GM18858 (cell line): ENCODE measurements at regions not wholly inside any gene's neighbourhood (a gene's known extent, or its start where the extent isn't known, plus 50 kb on each side); places are given as distances from the start of the nearest gene placed in this dataset.

Source experiments
- ATAC-seq: cut with Tn5 transposase; IDR thresholded peaks from one replicate; pipeline ENCODE4 v1.9.1; 2021; ENCODE audit not compliant: unreplicated experiment

DNA sequence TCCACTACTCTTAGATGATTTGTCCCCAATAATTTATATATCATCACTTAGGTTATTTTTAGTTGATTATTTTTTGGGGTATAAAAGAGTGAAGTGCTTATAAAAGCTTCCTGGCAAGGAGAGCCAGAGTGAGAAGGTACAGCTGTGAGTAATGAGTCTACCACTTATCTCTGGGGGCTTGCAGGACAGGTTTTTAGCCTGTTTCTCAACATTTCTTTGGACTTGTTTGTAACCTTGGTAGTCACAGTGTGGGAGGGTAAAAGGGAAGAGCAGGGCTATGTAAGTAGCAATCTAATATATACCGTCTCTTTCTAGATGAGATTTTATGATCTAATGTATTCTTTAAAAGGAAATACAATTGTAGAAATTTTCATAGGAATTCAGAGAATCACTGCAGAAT lies 321.3 kb upstream of the GOLIM4 start:
- ATAC-seq, result no peak

DNA sequence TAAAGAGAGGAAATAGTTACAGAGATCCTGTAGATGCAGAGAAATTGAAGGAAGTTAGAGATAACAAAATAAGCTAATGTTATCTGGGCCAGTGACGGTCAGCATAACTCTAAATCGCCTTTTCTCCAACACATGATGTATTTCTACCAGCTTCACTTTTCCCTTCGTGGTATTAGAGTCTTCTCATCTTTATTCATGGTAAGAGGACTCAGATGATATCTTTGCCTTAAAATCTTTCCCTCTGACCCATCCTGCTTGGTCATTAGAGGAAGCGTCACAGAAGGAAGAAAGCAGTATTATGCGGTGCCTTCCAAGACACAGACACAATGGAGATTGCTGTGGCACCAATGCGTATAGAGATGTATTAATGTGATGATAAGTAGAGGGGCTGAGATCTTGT lies 320.7 kb upstream of the GOLIM4 start:
- ATAC-seq, result no peak

DNA sequence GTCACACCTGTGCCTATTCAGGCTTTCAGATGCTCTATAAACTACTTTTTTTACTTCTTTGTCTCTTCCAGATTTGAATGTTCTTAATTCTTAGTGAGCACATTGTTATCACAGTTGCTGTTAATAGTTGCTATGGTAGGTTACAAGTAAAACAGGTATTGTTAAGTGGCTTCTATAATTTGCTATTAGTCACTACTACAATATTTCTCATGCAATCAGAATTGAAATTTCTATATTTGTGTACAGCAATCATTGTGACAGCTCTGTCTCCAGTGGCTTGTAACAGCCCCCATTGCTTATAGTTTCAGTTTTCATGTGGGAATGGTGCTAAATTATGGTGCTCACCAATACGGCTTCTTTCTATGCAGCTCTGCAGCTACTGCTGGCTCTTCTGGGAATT lies 318.4 kb upstream of the GOLIM4 start:
- no peak for ATAC-seq

DNA sequence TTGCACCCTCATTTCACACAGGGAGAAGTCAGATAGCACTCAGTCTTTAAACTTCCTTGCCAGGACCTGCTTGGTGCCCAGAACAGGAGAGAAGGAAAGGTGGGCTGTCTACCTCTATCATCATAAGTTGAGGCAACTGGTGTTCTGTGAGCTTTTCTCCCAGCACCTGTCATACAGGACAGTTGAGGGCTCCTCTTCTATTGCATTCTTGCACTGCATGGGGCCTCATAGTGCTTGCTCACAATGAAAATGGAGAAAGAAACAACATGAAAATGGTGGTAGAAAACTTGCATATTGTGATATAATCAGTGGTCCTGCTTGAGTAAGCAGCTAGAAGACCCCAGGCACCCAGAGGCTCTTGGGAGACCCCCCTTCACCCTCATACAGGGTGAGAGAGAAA lies 311.7 kb upstream of the GOLIM4 start:
- ATAC-seq, result no peak

DNA sequence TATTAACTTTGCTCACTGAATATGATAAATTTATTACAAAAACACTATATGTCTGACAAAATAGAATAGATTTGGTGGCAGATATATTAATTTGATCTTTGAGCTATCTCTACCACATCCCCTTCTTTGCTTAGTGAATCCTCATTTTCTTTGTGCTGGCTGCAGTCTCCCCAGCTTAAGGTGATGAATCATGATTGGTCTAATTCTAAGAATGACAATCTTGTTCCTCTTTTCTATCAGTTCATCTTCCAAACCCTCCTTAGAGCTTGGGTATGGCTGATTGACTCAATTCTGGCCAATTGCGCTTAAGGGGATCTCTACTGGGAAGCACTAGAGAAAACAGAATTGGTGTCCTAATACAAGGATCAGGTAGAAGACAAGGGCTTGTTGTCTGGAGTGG lies 309.6 kb upstream of the GOLIM4 start:
- ATAC-seq, result no peak

DNA sequence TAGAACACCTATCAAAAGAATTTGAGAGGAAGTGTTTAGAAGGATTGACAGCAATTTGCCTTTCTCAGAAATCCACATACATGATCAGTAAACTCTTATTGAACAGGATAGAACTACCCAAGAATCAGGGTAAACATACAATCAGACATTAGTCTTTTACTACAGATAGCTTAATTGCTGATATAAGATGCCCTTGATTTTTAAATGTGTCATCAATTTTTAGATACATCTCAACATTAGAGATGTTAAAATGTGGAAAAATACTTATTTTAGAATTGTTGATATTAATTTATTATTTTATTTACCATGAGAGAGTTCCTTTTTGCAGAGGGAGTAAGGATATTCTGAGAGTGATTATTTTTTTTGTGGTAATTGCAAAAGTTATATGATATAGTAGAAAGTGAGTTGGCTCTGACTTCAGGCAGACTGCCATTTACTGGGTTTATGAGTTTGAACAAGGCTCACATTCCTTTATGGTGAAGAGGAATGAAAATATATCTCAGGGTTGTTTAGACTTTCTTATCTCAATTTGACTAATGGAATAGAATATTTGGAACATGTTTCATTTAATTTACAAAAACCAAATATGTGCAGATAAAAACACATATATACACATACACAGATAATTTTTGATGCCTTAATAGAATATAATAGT lies 302.8 kb upstream of the GOLIM4 start:
- ATAC-seq, result no peak

DNA sequence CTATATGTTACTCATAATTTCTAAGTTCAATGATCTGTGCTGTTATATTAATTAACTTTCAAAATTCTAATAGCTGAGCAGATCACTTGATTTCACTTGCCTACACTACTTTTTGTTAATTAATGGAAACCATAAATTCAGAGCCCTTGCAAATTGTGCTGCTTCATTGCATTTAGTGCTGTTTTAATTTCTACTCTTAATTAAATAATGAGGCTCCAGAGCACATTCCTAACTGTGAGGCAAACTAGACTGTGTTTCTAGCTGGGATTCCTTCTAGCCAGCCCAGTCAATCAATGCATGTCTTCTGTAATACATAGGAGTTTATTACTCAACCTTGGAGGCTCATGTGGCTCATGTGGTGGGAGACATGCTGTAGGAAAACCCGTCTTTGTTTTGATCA lies 301.1 kb upstream of the GOLIM4 start:
- no peak for ATAC-seq

DNA sequence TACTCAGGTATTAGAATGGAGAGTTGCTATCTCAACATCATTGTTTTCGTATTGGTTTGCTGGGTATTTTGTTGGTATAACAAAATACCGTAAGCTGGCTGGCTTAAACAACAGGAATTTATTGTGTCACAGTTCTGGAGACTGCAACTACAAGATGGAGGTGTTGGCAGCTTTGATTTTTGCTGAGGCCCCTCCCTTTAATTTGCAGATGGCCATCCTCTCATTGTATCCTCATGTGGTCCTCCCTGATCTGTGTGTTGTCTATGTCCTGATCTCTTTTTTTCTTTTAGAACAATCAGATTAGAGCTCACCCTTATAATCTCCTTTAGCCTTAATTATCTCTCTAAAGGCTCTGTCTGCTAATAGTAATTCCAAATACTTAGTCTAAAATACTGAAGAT lies 299.8 kb upstream of the GOLIM4 start:
- ATAC-seq, result no peak

DNA sequence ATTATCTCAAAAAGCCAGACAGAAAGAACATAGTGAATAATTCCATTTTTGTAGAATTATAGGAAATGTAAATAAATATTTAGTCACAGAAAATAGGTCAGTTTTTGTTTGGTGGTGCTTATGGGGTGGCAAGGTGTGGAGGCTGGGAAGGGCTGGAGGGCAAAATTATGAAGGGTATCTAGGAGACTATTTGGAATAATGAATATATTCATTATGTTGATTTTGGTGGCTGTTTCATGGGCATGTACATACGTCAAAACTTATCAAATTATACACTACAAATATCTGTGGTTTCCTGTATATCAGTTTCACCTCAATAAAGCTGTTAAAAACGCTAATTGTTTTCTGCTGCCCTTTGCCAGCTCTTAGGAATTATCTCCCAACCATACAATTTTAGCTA lies 298.7 kb upstream of the GOLIM4 start:
- no peak for ATAC-seq

DNA sequence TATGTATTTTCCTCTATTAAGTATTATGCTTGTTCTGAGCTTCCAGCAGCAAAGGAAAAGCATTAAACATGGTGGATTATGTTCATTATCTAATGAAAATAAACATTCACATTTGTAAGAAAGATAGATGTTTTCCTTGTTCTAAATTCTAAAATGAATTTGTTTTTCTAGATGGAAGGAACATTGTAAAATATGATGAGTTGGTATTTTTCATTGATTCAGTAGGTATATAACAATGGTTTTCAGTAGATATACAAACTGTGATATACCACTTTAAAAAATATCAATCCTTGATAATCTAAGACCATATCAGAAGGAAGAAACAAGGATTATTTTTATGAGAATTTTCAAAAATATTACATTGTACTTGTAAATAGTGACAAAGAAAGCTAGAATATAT lies 290.6 kb upstream of the GOLIM4 start:
- ATAC-seq, result no peak

DNA sequence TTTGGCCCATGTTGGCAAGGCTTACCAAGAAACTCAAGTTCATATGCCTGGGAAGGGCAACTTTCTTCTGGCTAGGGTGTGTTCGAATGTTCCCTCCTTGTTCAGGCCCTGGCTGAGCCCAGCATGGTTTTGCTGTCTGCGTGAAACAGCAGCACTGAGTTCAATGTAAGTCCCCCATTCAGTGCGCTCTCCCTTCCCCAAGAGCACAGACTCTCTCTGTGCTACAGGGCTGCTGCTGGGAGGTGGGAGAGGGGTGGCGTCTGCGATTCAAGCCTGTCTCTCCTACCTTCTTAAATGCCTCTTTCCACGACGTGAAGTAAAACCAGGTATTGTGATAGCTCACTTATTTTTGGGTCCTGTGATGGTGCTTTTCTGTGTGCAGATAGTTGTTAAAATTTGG lies 289.3 kb upstream of the GOLIM4 start:
- ATAC-seq, result no peak

DNA sequence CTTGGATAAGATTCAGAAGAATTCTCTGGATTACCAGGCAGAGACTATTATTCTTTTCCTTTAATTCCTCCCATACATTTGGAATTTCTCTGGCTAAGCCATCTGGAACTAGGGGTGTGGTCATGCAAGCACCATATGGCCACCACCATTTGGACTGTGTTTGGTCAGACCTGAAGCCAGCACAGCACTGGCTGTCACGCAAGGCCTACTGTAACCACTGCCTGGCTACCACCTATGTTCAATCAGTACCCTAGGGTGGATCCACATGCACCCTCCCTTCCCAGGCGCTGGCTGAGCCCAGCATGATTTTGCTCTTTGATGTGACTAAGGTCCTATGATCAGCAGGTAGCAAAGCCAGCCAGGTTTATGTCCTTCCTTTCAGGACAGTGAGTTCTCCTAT lies 287.8 kb upstream of the GOLIM4 start:
- no peak for ATAC-seq

DNA sequence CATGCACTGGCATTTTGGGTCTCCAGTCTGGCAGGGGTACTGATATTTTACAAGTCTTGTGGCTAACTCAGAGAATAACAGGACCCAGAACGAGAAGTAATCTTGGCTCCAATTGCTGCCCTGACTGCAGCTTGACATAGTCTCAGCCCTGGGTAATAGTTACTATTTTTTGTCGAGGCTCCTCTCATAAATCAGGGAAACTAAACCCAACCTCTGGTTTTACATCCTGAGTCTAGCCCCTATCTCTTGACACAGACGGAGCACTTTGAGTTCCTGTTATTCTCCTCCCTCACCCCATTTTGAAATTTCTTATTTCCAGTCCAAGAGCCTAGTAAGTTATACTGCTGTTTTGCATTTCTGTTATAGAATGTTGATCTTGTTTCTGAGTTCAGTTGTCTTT lies 276.1 kb upstream of the GOLIM4 start:
- ATAC-seq, result no peak

DNA sequence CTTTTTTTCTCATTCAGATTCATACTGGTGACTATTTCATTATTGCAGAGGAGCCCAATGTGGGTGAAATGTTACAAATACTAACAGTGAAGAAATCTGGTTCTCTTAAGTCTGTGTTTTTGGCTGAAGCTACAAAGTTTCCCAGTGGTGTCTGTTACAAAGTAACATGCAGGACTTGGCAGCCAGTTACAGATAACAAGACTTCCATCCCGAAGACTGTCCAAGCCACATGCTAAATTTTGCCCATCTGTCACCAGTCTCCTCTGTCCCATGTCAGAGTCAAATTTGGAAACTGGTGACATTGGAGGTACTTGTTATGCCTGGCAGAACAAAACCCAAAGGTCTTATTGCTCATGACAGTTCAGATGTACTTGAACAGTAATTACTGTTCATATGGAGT lies 269.2 kb upstream of the GOLIM4 start:
- ATAC-seq, result no peak

DNA sequence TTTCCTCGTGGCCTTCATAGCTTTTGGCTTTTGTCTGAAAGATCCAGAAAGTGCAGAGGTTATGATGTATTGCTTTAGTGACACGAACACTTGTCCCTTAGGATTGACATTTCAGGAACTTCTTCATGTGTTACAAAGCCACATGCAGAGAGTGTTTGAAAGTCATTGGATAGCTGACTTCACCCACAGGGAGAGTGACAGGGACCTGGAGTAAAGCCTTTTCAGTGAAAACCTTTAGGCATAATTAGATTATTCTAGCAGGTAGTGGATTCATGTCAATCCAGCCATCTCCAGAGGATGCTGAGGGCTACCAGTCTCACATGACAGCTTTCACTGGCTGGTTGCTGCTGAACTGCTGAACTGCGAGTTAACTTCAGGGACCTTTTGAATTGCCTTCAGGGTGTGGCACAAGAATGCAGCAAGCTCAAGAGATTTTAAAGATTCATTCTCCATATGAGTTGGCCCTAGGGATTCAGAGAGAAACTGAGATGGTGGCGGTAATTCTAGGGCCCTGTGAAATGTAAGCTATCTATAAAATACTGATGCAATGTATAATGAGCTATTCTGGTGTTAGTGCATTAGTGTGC lies 267.0 kb upstream of the GOLIM4 start:
- no peak for ATAC-seq

DNA sequence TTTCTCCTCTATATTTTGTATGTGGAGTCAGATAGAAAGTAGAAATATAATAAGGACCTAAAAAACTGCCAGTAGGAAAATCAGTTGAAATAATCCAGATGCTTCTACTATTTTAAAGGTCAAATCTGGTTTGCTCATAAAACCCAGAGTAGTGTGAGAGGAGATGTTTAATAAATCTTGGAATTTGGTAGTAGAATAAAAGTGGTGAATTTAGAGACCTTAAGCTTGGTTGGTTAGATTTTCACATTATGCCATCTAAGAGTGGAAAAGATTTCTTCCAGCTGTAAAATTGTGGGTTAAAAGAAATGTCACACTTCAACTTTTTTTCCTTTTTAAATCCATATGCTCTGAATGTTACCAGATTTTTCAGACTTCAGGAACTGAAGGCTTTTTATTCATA lies 266.4 kb upstream of the GOLIM4 start:
- no peak for ATAC-seq

DNA sequence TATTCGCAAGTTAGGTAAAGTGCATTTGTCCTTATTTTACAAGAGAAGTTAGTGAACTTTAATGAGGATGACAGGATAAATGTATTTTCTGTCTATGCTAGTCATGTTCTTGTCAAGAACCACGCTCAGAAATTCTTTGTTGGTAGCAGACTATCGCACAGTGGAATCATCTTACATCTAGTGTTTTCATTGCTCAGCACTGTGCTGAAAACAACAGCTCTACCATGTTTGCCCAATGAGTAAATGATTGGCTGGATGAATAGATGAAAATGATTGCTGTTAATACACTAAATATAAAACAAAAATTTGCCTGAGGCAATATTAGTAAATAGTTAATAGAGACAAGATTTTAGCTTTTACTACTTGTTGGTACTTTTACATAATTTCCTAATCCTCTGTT lies 265.3 kb upstream of the GOLIM4 start:
- no peak for ATAC-seq

DNA sequence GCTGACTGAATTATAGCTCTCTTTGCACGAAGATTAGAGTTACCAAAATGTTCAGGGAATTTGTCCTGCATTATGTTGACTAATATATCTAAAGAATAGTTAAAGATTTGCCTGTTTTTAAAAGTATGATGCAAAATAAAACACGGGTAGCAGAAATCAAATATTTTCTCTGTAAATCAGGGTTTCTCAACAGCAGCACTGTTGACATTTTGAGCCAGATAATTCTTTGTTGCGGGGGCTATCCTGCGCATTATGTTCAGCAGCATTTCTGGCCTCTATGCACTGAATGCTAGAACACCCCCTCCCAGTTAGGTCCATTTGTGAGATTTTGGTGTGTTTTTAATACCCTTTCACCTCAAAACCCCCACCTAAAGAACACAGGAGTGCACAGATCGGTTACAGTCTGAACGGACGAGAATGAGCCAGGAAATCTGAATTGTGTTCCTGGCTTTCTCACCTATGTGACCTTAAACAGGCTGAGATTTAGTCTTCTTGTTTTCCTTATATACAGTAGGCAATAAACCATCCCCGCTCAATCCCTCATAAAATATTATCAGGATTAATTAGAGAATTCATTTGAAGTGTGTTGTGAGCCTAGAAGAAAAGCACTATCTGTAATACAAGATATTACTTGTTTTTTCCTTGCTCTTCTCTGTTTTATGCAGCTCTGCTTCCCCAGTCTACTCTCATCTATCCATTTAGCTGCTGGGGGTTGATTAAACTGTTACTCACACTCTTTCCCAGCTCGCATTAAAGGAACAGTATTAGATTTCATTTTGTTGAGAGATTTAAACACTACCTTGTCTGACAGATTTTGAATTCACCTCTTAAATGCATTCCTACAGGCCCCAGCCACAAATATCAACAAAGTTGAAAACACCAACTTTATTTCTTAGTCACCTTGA lies 247.5 kb upstream of the GOLIM4 start:
- ATAC-seq, result no peak

DNA sequence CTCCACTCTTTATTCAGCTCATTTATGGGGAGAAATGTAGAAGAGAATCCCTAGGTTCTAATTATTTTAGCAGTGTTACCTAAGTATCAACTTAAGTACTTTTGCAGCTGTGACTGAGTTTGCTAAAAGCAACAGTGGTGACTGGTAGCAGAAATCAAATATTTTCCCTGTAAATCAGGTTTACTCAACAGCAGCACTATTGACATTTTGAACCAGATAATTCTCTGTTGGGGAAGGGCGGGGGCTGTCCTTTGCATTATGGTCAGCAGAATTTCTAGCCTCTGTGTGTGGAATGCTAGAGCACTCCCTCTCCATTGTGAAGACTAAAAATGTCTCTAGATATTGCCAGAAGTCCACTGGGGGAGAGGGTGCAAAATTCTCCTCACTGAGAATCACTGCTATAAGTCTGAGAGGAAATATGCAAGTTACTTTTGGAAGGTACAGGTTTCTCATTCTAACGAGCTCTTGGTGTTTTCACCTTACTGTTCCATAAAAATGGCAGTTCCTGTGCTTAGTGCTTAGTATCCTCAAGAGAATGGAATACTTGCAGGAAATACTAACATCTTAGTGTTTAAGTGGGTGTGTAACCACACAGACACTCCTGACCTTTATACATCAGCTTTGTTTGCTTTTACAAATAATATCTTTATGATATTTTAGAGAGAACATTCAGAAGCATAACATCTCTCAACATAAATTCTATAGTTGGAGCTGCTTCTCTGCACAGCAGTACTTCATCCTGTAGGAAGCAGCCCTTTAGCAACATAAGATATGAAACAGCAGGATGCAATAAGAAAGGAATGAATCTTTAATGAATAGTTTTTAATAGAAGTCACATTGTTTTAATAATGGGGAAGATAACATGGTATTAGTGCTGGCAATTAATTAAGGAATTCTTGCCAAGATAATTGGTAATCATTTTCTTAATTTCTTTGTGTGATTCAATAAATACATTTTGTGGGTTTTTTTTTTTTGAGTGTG lies 246.5 kb upstream of the GOLIM4 start:
- no peak for ATAC-seq

DNA sequence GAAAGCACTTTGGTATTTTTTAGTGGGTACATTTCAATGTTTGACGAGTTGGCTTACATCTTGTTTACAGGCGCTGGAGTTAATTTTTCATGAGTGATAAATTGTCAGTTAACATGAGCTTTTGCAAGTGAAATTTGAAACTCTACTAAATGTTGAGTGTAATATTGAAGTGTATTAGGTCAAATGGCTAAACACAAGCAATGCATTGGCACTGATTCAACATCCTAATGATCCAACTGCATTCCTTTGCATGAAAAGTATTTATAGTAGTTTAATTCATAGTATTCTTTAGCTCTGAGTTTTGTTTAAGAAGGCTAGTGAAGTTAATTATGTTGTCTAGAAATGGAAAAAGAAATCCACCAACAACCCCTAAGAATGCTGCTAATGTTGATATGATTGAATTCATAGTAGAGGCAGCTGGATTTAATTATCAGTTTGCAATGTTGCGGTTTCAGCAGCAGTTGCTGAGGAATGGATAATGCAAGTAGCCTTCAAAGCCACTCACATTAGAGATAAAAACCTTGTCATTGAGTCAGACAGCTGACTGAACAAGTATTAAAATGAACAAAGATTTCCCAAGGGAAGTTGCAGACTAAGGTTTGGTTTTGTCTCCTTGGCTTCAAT lies 245.6 kb upstream of the GOLIM4 start:
- ATAC-seq, result no peak

DNA sequence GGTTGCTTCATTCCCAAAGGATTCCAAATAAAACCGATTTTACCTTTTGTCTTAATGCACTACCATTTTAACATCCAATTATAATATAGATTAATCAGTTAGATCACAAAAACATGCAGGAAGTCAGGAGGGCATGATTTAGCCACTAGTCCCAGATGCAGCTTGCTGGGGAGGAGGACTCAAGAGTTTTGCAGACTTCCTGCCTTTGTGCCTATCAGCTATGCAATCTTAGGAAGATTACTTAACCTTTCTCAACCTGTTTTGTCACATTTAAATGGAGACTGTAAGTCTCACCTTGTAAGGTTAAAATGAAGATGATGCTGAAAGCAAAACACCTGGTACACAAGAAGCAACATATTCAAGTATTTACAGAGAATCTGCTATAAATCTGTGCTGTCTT lies 242.4 kb upstream of the GOLIM4 start:
- ATAC-seq, result no peak
